AG09319 (cell line): ENCODE measurements at regions not wholly inside any gene's neighbourhood (a gene's known extent, or its start where the extent isn't known, plus 50 kb on each side); places are given as distances from the start of the nearest gene placed in this dataset.

ENCODE experiments used
- DNase-seq: peaks from one replicate; pipeline ENCODE4 v3.0.0-alpha.2; 2010; ENCODE audit warnings: low read depth; ENCODE audit errors: extremely low read depth
- TF ChIP-seq, protein P1 (sequence below): IDR thresholded peaks from 2 replicates; pipeline ENCODE4 v1.5.1; 2011; ENCODE audit warnings: low read depth, mild to moderate bottlenecking, inconsistent platforms, low read length, moderate library complexity

DNA sequence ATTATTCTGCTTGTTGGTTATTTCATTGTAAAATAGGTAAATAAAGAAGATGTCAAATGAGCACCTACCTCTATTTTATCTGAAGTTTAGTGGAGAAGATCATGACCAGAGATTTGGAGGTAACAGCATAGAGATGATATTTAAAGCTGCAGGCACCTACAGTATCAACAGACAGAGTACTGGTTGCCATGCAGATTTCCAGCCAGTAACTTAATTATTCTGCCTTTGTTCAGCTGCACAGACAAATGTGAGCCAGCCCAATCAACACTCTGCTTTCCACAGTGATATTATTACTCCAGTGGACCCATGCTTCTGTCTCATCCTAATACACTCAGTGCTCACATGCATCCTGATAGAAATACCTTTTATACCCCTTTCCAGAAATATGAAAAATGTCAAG is 348.5 kb upstream of the RGS6 start:
- no peak for DNase-seq
- TF ChIP-seq, protein P1, sequence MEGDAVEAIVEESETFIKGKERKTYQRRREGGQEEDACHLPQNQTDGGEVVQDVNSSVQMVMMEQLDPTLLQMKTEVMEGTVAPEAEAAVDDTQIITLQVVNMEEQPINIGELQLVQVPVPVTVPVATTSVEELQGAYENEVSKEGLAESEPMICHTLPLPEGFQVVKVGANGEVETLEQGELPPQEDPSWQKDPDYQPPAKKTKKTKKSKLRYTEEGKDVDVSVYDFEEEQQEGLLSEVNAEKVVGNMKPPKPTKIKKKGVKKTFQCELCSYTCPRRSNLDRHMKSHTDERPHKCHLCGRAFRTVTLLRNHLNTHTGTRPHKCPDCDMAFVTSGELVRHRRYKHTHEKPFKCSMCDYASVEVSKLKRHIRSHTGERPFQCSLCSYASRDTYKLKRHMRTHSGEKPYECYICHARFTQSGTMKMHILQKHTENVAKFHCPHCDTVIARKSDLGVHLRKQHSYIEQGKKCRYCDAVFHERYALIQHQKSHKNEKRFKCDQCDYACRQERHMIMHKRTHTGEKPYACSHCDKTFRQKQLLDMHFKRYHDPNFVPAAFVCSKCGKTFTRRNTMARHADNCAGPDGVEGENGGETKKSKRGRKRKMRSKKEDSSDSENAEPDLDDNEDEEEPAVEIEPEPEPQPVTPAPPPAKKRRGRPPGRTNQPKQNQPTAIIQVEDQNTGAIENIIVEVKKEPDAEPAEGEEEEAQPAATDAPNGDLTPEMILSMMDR: no peak

GRCh38 chr14:71585361-71585760 is 346.9 kb upstream of the RGS6 start:
- TF ChIP-seq, protein P1: no peak
- DNase-seq: no peak

- TF ChIP-seq, protein P1: no peak
- DNase-seq: peak; percentile 27
Measured at GRCh38 chr14:71586131-71586897, 345.9 kb upstream of the RGS6 start.

GRCh38 chr14:71588028-71588427 is 344.2 kb upstream of the RGS6 start:
- TF ChIP-seq, protein P1: no peak
- no peak for DNase-seq

GRCh38 chr14:71588576-71589215 is 343.5 kb upstream of the RGS6 start:
- DNase-seq: no peak
- TF ChIP-seq, protein P1: no peak

GRCh38 chr14:71589609-71590008 is 342.6 kb upstream of the RGS6 start:
- no peak for DNase-seq
- TF ChIP-seq, protein P1: no peak

- no peak for DNase-seq
- TF ChIP-seq, protein P1: no peak
Measured at GRCh38 chr14:71590131-71590530, 342.1 kb upstream of the RGS6 start.
